GM21786 (cell line): ENCODE measurements at regions not wholly inside any gene's neighbourhood (a gene's known extent, or its start where the extent isn't known, plus 50 kb on each side); places are given as distances from the start of the nearest gene placed in this dataset.

Source experiments
- ATAC-seq: cut with Tn5 transposase; IDR thresholded peaks from one replicate; pipeline ENCODE4 v1.9.1; 2021; ENCODE audit not compliant: unreplicated experiment

DNA sequence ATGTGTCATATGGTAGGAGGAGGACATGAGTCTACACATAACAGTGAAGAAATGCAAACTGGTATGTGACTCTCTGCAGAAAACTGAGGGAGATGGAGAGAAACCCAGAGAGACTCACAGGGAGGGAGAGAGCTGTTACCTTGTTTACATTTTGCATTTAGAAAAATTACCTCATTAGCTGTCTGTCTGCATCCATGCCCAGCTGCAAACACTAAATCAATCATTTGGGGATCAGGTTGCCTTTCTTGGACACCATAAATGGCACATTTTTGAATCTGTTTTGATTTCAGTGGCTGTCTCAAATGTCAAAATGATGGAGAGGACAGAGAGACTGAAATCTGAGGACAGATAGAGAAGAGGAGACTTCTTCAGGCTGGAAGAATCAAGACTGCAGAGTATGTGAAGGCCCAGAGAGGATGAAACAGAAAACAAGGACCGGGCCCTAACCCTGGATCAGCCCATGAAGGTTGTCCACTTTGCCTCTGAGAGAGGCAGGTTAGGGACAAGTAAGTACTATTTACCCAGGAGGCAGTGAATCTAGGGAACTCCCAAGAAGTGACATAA is 92.2 kb downstream of the UNC5CL start:
- ATAC-seq = no peak

DNA sequence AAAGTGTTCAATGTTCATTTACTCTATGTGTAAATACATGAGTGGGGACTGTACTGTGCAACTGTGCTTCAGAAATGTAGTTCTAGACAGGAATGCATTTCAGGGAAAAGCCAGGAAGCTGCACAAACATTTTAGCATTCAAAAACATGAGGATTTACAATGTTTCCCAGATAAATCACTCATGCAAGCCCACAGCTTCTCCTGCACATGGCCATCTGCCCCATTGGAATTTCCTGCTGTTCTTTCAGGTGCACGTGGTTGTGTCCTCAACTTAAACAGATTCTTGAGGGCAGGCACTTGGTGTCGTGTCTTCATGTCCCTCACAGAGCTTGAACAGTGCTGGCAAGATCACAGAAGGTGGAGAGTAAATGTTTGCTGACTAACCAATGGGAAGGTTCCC is 101.5 kb downstream of the UNC5CL start:
- ATAC-seq = no peak

DNA sequence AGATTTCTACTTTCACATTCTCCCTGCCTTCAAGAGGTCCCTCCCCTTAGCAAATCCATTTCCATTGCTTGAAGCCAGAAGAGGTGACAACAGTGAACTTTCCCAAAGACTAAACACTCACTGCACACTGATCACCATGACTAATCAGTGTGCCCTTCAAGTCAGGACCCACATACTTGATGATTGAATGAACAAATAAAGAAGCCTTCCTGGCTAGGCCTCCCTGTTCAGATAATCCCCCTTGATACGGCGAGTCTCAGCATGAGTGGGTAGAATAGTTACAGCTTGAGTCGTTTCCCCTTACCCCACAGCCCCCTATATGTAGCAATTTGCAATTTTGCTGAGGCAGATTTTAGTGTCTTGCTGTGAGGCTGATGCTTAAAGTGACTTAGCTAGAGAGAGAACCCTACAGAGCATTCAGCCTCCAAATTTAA is 102.2 kb downstream of the UNC5CL start:
- ATAC-seq = no peak

DNA sequence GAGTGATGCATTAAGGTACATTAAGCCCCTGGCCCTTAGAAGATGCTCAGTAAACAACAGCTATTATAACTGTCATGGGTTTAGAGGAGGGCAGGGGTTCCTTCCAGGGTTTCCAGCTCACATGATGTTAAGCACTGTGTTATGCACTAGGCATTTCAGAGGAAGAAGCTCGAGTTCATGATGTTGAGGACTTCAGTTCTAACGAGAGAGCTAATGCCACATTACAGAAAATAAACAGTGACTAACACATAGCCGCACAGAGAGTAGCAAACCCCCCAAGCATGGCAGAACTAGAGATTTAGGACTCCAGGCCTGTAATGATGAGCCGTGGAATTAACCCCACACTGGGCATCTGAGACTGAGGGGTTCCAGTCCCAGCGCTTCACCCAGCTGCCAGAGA is 105.2 kb downstream of the UNC5CL start:
- ATAC-seq = no peak

DNA sequence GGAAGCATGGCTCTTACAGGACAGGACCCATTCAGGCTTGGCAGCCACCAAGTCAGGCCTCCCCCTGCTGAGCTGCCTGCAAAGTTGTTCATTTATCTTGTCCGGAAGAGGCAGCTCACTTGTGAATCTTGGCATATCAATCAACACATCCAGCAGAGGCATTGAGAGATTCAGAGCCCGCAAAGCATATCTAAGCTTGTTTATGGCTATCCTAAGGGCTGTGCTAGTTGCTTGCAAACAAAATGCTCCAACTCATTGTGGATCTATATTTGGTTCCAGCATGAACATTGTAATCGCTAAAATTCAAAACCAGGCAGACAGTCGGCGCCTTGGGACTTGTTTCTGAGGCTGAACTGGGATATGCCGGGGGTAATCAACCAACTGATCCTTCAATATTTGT is 106.1 kb downstream of the UNC5CL start:
- ATAC-seq = no peak

DNA sequence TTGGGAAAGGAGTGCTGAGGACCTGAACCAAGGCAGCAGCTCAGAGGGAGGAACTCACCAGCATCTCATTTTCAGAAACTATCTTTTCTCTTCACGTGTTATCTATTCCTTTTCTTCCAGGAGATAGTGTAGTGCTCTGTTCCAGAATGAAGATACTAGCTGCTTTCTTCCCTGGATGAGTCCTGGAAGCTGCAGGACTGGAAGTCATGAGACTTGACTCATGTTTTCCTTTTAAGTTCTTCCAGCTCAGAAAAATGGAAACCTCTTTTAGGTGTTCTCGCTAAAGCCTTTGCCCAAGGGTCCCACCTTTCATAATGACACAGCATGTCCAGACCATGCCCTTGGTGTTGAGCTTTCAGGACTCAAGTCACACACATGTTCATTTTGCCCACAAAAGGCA is 106.7 kb downstream of the UNC5CL start:
- no peak for ATAC-seq

DNA sequence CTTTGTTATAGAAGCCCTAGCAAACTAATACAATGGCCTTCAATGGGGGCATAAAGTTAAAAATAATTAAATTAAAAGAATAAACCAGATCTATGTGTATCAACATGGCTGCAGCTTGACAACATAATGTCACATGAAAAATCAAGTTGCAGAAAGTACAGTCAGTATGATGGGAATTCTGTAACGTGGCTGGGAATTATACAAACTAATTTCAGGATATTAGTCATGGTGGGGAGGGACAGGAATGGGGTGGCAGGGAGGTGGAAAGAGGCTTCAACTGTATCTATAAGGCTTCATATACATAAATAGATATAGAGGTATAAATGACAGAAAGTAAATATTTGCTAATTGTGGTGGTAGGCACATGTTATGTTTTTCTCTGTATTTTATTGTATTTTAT is 107.1 kb downstream of the UNC5CL start:
- no peak for ATAC-seq

DNA sequence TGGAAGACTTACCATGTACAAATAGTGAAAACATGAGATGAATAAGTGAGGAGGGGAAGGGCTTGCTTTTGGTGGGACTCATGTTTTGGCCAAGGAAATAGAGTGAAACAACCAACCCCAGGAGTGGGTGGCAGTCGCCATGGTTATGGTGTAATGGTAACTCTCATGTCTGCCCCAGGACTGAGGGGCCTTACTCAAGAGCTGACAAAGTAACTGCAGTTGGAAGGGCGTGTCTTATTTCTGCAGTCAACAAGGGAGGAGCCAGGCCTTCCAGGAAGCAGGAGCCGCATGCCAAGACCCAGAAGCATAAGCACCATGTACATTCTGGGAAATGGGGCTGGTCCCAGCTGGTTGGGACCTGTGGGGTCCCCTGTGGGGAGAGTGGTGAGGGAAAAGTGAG is 108.5 kb downstream of the UNC5CL start:
- ATAC-seq = no peak

DNA sequence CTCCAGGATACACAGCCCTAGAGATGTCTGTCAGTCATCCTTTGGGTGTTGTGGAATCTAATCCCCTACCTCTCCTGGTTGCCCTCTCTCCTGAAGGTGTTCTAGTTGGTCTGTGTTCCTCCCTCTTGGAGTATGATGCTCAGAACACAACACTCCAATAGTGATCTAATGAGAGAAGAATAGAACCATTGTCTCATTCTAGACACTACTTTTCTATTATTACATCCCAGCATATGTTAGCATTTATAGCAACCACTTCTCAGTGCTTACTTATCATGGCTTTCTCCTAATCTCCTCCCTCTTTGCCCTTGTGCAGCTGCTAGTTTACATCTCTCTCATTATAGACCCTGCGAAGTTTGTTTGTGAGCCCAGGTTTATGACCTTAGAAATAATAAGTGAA is 109.0 kb downstream of the UNC5CL start:
- no peak for ATAC-seq

DNA sequence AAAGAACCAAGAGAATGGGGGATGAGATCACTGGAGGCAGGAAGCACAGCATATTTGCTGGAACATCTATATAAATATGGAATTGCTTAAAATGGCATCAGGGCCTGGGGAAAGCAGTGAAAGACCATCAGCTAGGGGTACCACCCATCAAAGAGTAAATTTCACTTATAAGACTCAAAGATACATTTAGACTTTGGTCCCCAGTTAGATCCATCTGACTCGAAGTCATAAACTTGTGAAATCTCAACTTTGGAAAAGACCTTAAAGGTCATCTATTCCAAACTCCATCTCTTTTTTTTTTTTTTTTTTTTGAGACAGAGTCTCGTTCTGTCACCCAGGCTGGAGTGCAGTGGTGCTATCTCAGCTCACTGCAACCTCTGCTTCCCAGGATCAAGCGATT is 109.8 kb downstream of the UNC5CL start:
- ATAC-seq = no peak

DNA sequence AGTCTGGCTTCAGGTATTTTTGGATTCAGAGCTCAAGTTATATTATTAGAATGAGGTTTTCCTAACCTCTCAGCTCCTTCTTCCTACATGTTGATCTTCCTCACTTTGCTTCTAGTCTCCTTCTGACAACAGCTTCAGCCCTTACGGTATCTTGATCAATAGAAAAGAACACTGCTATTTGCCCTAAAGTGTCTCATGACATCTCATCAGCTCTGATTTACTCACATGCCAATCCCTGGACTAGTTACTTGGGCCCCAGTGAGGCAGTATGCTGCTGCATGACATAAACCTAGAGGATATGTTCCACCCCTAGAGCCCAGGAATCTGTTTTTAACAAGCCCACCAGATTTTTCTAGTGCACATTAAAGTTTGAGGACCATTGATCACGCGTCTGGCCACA is 110.3 kb downstream of the UNC5CL start:
- no peak for ATAC-seq

DNA sequence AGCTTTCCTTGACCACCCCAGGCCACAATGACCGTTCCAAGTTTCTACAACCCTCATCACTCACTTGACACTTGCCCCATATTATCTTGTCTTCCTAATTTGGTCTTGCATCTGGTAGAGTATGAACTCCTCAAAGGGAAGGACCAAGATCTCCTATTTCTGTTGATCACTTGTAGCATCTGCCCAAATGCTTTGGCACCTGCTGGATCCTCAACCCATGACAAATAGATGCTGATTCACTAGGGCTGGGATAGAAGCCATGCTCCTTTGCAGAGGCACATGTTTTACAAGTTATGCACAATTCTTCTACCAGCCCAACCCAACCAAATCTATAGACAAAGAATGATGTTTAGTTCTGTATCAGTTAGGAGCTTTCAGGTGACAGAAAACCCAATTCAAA is 110.7 kb downstream of the UNC5CL start:
- no peak for ATAC-seq

DNA sequence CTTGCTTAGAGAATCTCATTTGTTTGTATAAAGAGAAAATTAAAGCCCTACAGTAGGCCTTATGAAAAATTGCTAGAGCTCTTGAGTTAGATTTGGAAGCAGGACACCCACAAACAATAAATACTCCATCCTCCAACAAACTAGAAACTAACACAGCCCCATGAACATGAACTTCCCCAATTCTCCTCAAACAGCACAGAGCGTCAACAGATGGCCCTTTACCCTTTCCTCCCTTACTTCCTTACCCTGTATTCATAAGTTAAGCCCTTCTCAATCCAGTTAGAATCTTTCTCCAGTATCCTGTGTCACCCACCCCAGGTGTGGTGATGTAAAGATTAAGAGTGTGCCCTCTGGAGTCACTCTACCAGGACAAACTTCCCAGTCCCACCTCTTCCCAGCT is 113.7 kb downstream of the UNC5CL start:
- ATAC-seq = no peak

DNA sequence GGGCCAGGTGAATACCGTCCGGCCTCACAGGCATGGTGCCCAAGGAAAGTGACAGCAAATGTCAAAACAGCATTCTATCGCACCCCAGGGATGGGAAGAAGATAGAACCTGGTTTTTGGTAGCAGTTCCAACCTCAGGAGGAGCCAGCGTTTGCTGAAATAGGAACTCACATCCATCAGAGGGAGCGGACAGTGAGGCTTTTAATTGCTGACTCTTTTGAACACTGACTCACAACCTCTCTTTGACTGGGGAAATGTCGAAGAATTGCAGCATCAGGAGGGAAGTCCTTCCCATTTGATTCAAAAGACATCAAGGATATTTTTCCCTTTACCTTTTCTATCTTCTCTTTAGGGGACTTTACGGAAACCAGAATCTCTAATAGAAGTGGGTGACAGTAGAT is 114.2 kb downstream of the UNC5CL start:
- no peak for ATAC-seq

DNA sequence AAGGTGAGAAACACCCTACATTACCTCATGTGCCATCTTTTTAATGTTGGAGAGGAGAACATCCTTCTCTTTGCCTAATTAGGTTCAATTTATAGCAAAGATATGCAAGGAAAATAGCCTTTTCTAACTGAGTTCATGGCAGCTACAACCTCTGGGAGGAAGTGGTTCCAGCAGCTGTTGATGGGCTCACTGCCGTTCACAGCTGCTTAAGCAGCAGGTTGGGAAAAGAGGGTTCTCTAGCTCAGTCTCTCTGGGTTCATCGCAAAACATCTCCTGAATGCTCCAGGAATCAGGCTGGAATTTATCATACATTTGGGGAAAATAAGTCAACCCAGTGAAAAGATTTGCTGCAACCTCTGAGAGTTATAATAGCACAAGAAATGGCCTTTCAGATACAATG is 115.1 kb downstream of the UNC5CL start:
- no peak for ATAC-seq

DNA sequence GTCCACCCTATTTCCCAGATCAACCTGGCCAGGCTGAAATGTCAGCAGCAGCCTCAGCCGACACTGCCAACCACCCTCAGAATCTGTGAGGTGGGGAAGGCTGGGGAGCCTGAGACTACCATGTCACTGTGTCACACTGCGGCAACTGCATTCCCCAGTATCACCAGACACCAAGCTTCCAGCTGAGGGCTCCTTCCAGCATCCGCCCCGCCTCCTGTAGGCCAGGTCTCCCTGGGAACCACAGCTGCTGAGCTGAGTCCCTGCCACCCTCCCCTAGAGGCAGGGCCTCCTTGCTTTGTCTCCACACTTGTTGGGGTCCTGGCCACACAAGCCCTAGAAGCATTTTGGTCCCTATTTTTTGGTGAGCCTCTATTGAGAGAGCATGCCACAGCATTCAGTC is 115.7 kb downstream of the UNC5CL start:
- no peak for ATAC-seq

DNA sequence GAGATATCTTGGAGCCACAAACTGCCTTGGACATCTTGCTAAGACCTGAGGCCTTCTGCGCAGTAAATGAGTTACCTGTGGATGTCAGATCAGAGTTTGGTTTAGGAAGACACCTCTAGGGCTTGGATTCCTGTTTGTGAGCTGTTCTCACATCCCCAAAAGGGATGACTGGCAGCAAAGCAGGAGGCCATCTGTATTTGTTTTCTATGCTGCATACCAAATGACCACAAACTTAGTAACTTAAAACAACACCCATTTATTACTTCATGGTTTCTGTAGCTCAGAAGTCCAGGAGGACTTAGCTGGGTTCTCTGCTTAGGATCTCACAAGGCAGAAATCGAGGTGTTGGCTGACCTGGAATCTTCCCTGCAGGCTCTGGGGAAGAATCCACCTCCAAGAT is 116.7 kb downstream of the UNC5CL start:
- no peak for ATAC-seq

DNA sequence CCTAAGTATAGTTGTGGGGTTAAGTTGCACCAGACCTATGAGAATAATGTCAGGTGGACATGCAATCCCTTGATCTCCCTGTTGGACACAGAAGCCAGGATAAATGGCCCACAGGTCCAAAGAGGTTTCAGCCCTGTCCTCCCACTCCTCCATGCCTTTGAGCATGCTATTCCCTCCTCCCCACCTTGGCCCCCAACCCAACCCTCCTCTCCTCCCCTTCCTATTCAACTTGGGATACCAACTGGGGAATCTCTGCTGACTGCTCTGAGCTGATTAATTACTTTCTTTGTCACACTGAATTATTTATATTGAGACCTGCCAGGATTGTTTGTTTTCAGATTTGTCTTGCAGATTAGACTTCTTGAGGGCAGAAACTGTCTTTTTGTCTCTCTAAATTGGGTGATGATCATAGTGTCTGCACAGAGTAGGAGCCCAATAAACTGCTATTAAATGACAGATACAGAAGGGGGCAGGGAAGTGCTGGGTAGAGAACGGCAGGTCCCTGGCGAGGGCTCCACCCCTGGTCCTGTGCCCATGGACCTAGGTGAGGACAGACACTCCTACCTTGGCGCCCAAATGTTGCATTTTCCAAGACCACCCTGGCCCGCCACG is 120.9 kb downstream of the UNC5CL start:
- ATAC-seq = no peak

DNA sequence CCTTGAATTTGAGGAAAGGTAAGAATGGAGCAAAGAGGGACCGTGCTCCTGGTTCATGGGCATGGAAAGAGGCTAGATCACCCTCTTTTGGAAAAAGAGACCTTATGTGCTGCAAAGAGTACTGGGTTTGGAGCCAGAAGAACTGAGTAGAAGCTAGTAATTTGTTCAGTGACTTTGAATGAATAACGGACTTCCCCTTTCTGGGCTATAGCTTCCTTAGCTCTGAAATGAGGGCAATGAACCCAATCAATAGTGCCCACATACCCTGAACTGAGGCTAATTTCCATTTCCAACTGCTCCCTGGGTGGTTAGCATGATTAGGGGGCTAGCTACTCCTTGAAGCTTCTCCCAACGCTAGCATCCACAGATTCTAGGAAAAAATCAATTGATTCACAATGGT is 121.4 kb downstream of the UNC5CL start:
- no peak for ATAC-seq

DNA sequence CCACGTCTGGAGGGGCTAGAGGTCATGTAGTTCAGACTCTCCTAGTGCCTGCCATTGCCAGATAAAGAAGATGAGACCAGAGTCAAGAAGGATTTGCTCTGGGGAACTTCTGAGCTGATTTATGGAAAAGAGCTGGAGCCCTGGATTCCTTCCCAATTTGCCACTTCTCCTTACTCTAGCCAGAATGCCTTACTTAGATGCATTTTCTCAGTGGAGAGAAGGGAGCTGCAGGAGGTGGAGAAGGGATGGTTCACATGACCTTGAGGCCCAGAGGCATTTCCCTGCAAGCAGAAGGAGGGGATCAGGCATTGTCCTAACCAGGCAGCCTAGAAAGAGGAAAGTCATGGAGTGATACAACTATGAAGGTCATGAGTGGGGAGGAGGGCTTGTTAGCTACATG is 122.2 kb downstream of the UNC5CL start:
- no peak for ATAC-seq

DNA sequence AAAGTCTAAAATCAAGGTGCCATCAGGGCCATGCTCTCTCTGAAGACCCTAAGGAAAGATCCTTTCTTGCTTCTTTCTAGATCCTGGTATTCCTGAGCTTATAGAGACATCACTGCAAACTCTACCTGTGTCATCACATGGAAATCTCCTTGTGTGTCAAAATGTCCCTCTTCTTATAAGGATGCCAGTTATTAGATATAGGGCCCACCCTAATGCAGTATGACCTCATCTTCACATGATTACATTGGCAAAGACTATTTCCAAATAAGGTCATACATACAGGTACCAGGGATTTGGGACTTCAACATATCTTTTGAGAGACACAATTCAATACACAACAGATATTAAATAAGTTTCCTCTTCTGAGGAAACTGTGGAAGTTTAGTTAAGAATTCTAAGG is 123.9 kb downstream of the UNC5CL start:
- no peak for ATAC-seq

DNA sequence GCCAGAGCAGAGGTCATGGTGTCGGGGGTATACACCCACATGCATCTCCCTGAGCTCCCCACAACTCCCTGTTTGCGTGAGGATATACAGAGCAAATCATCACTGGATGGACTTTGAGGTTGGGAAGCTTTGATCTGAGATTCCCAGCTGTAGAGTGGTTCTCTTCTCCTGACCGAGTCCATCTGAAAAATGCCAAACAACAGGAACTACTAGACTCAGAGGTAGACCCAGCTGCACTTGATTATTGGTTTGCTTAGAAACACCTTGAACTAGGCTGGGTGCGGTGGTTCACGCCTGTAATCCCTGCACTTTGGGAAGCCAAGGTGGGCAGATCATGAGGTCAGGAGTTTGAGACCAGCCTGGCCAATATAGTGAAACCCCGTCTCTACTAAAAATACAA is 125.0 kb downstream of the UNC5CL start:
- no peak for ATAC-seq

DNA sequence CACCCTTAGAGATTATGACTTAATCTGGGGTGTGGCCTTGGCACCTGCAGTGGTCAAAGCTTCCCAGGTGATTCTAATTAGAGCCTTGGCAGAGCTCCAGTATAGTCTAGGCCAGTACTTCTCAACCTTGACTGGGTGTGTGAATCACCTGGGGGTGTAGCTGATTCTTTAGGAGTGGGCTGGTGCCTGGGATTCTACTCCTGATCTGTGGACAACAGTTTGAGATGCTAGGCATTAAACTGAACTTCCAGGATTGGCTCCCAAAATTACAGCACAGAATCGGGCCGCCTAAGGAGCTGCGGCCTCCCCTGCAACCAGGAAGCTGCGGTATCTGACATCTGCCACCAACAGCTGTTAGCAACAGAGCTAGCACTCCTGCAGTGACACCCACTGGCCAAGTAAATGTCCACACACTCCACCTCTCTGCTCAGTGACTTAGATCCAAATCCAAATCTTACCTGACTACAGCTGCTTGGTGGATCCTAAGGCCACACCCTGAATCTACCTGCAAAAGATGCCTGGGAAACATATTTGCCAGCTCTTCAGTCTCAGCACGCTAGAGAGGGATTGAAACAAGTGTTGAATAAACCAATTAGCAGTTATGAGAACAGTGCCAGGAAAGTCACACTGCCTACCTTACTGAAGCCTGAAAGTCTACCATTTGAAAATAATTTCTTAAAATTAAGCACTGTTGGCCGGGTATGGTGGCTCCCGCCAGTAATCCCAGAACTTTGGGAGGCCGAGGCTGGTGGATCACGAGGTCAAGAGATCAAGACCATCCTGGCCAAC is 126.7 kb downstream of the UNC5CL start:
- peak; percentile 91 for ATAC-seq
